Heart left ventricle (tissue), 13 donors: ENCODE measurements at regions not wholly inside any gene's neighbourhood (a gene's known extent, or its start where the extent isn't known, plus 50 kb on each side); places are given as distances from the start of the nearest gene placed in this dataset.

Experiments used
- POLR2A ChIP-seq, 2 donors: fragments of 450-650 bp; IDR thresholded peaks; one replicate each; pipeline ENCODE4 v1.6.1; 2017; ENCODE audit warnings: antibody characterized with exemption in 2 of 2, mild to moderate bottlenecking in 2 of 2, moderate library complexity in 2 of 2
- TF ChIP-seq, protein P1 (sequence below), 12 donors: fragments of 200-600 bp; sonication (generic) in 4 of 12; IDR thresholded peaks; one replicate each; pipeline versions ENCODE4 v1.5.0 to v1.8.0; 2018 to 2022; ENCODE audit warnings: antibody characterized with exemption in 12 of 12, mild to moderate bottlenecking in 5 of 12
- donor health status: ischemic (EF 13 %, LVEDD 7.1; RV severe dilation, severe dysfunction).
- donor health status: DM: no; HTN: yes; CAD: no.
- donor health status: DM: no; HTN: no; CAD: no.
- donor health status: ischemic (EF 25% LVEDD 6.9; RV normal size, moderate dysfunction).
- donor health status: ischemic (EF 25% LVEDD 5.7; RV mildly dilated, moderate dysfunction).
- donor health status: ischemic (EF 35%, LVEDD 5.7; RV mildly dilated, moderate dysfunction).
- donor health status: nonischemic (EF 11% LVEDD 7.7; RV severe dilation, severe dysfunction).
- donor health status: DM: yes; HTN: yes; CAD: no.
- donor health status: PGD.
- donor health status: ischemic (EF 29% LVEDD 5.4; RV normal size, mild dysfunction).
- donor health status: nonischemic (EF 23%, LVEDD 6.1; RV moderate dilation, normal function).

DNA sequence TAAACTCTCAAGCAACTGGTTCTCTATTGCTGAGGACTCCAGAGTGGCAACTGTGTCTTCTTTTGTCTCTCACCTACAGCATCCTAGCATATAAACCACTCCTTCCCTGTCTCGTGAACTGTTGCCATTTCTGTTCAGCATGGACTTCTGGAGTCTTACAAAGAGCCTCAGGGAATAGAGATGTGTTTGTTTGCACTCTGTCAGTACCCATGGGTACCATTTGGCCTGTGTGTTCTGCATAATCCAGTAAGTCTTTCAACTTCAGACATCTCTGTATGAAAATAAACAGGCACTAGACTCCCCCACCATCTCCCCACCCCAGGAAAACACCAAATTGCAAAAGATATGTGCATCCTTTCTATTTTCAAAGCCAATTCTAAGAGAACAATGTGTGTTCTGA, 1351.6 kb upstream of the PABPC4L start:
- TF ChIP-seq, protein P1, sequence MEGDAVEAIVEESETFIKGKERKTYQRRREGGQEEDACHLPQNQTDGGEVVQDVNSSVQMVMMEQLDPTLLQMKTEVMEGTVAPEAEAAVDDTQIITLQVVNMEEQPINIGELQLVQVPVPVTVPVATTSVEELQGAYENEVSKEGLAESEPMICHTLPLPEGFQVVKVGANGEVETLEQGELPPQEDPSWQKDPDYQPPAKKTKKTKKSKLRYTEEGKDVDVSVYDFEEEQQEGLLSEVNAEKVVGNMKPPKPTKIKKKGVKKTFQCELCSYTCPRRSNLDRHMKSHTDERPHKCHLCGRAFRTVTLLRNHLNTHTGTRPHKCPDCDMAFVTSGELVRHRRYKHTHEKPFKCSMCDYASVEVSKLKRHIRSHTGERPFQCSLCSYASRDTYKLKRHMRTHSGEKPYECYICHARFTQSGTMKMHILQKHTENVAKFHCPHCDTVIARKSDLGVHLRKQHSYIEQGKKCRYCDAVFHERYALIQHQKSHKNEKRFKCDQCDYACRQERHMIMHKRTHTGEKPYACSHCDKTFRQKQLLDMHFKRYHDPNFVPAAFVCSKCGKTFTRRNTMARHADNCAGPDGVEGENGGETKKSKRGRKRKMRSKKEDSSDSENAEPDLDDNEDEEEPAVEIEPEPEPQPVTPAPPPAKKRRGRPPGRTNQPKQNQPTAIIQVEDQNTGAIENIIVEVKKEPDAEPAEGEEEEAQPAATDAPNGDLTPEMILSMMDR (IDR thresholded peaks at IDR 0.05), result no peak
- no peak for TF ChIP-seq POLR2A (IDR thresholded peaks at IDR 0.05)
